Fibroblast of pulmonary artery (primary cell): ENCODE measurements at regions not wholly inside any gene's neighbourhood (a gene's known extent, or its start where the extent isn't known, plus 50 kb on each side); places are given as distances from the start of the nearest gene placed in this dataset.
"Not testable (repeated sequence)": the region's sequence is repeated elsewhere in the genome, so short reads cannot be mapped to it uniquely, and the experiment has no call there.

Source experiments
- DNase-seq: peaks from one replicate; pipeline ENCODE4 v3.0.0-alpha.2; 2010; ENCODE audit warnings: low read depth
- H3K4me3 ChIP-seq: replicated peaks from 2 replicates; pipeline ENCODE4 v1.5.1; 2011; ENCODE audit warnings: low read depth, mild to moderate bottlenecking, control low read depth, low read length, moderate library complexity
- CTCF ChIP-seq: IDR thresholded peaks from 2 replicates; pipeline ENCODE4 v1.5.1; 2011; ENCODE audit warnings: mild to moderate bottlenecking, control low read depth, low read length, inconsistent platforms; ENCODE audit errors: missing control alignments

DNA sequence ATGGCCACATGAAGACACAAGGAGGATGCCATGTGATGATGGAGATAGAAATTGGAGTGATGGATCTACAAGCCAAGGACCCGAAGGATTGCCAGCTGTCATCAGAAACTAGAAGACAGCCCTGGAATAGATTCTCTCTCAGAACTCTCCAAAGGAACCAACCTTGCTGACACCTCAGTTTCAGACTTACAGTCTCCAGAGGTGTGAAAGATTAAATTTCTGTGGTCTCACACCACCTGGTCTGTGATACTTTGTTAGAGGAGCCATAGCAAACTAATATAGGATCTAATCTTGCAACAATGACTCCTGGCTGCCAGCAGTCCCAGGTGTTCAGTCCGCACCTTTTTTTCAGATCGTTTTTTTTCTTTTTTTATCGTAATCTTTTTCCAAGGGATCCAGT lies 647.3 kb upstream of the GHITM start:
- no peak for DNase-seq
- TF ChIP-seq CTCF = no peak
- no peak overlapping the region for H3K4me3 ChIP-seq

DNA sequence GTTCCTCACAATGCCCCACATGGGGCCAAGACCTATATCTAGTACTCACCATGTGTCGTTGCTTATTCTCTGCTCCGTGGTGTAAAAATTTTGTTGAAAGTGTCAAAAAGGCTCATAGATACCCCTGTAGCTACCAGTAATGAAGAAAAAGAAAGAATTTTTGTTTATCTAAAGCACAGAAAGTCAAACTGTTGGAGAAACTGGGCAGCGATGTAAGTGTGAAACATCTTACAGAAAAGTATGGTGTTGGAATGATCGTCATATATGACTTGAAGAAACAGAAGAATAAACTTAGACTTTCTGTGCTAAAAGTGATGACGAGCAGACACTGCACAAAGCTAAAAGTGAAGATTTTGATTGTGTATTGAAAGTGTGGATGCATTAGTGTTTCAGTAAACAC lies 626.6 kb upstream of the GHITM start:
- no peak overlapping the region for H3K4me3 ChIP-seq
- TF ChIP-seq CTCF = no peak
- DNase-seq = no peak

DNA sequence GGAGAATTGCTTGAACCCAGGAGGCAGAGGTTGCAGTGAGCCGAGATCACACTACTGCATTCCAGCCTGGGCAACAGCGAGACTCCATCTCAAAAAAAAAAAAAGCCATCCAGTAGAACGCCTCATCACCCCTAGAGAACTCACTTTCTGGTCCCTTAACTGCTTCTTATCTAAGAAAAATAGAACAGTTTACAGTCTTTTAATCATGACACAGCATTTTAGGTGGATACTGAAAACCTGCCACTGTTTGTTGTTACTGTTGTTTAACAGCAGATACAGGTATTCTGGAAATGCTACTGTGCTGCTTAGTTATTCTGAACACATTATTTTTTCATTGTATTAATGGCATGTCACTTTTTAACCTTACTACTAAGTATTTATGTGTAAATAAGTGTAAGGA lies 624.3 kb upstream of the GHITM start:
- no peak overlapping the region for H3K4me3 ChIP-seq
- DNase-seq = no peak
- no peak for TF ChIP-seq CTCF

DNA sequence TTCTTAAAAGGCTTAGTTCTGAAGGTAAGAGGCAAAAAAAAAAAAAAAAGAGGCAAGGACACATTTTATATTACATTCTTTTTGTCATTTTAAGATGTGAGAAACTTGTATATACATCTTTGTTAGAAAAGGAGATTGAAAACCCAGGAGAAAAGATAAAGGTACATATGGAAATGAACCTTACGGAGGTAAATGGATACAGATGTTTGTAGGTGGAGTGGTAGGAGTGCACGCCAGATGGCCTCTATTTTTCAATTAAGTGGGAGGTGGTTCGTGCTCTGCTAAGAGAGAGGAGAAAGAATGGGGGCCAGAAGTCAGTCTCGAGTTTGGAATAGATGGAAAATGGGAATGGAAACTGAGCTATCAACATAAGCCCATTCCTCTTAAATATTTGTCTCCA lies 622.5 kb upstream of the GHITM start:
- H3K4me3 ChIP-seq = no peak overlapping the region
- DNase-seq = no peak
- TF ChIP-seq CTCF = no peak

DNA sequence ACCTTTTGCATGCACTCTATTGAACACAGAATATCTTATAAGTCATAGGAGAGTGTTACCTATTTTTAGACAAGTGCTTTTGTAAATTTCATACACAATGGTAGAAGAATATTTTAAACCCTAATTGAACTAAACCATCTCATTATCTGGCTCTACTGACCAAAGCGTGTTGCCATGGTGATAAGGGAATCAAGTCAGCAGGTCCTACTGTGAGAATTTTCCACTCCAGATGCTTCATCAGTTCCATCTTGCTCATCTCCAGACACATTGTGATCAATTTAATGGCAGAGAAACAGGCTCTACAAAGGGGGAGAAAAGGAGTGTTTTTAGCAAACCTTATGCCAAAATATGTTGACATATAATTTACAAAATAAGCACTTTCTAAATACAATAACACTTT lies 621.9 kb upstream of the GHITM start:
- TF ChIP-seq CTCF = no peak
- no peak for DNase-seq
- H3K4me3 ChIP-seq = no peak overlapping the region

DNA sequence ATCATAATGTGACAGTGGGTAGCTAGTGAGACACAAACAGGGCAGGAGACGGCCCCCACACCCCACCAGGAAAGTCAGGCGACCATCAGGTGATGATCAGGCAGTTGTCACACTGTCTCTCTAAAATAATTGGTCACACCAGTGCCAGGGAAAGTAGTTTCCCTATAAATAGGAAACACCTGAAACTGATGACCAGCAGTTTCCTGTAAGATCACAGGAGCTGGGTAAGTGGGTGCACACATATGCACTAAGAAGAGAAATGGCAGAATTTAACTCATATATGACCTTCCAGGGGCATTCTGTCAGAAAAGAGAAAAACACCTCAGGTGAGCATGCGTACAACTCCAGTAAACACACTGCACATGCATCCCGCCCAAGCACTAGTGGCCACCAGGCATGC lies 620.5 kb upstream of the GHITM start:
- no peak overlapping the region for H3K4me3 ChIP-seq
- no peak for DNase-seq
- no peak for TF ChIP-seq CTCF

DNA sequence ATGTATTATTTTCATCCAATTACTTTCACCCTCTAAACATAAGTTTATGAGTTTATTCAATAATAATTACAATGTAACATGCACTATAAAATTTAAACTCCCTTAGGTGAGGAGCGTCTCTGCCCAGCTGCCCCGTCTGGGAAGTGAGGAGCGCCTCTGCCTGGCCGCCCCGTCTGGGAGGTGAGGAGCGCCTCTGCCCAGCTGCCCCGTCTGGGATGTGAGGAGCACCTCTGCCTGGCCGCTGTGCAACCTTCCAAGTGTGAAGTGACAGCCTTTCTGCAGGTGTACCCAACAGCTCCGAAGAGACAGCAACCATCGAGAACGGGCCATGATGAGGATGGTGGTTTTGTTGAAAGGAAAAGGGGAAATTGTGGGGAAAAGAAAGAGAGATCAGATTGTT lies 618.9 kb upstream of the GHITM start:
- H3K4me3 ChIP-seq, DNase-seq: not testable (repeated sequence)

GRCh38 chr10:83522456-83522855 lies 616.9 kb upstream of the GHITM start:
- H3K4me3 ChIP-seq = no peak overlapping the region
- no peak for DNase-seq
- TF ChIP-seq CTCF = no peak
